ENCODE measurements at regions not wholly inside any gene's neighbourhood (a gene's known extent, or its start where the extent isn't known, plus 50 kb on each side); places are given as distances from the start of the nearest gene placed in this dataset.

GRCh38 chr3:111428301-111428700 is 113.7 kb upstream of the CD96 start:
- H3K4me1 ChIP-seq (ENCODE audit: control insufficient read depth in 5 of 5, insufficient read depth in 5 of 5, low read length in 5 of 5): no peaks in the 10 kb centered on the region
- TF ChIP-seq CTCF (IDR thresholded peaks at IDR 0.05; ENCODE audit: control extremely low read depth, extremely low read depth): no peak
- ATAC-seq (ENCODE audit: insufficient read depth, low FRiP score): no peak

GRCh38 chr3:111434941-111435622 is 106.9 kb upstream of the CD96 start:
- Histone ChIP-seq H3K4me1 (ENCODE audit: control insufficient read depth in 5 of 5, insufficient read depth in 5 of 5, low read length in 5 of 5) (no peaks in the 10 kb centered on the region), H3K9ac (ENCODE audit: insufficient read depth in 1 of 2, low read length in 2 of 2) (no peak overlapping the region), H3K27me3 (ENCODE audit: control insufficient read depth in 3 of 3, insufficient read depth in 3 of 3, low read length in 2 of 3) (no peaks in the 10 kb centered on the region), H3K36me3 (ENCODE audit: control insufficient read depth in 4 of 4, insufficient read depth in 4 of 4, low read length in 4 of 4) (no peaks in the 10 kb centered on the region), H3K9me3 (ENCODE audit: control insufficient read depth in 4 of 4, insufficient read depth in 3 of 4, low read length in 3 of 4) (no peaks in the 10 kb centered on the region), H3K27ac (ENCODE audit: low read depth in 1 of 2, low read length in 1 of 2) (no peak overlapping the region), H3K4me3 (no peak overlapping the region)
- no peak for DNase-seq
- WGBS, 2 donors: 87 to 89% methylated on average over 3 of the region's 3 CpGs
- no peak for TF ChIP-seq CTCF (IDR thresholded peaks at IDR 0.05; ENCODE audit: control extremely low read depth, extremely low read depth)
- ATAC-seq (ENCODE audit: insufficient read depth, low FRiP score): no peak

More at GRCh38 chr3:111428301-111428700, 113.7 kb upstream of the CD96 start:
- no peak overlapping the region for H3K4me3 ChIP-seq
- H3K27me3 ChIP-seq (ENCODE audit: control insufficient read depth in 3 of 3, insufficient read depth in 3 of 3, low read length in 2 of 3): no peaks in the 10 kb centered on the region
- no peak overlapping the region for H3K27ac ChIP-seq (ENCODE audit: low read depth in 1 of 2, low read length in 1 of 2)
- no peaks in the 10 kb centered on the region for H3K36me3 ChIP-seq (ENCODE audit: control insufficient read depth in 4 of 4, insufficient read depth in 4 of 4, low read length in 4 of 4)
- H3K9me3 ChIP-seq (ENCODE audit: control insufficient read depth in 4 of 4, insufficient read depth in 3 of 4, low read length in 3 of 4): peaks cover 0 to 2% (median 0%) of the 10 kb centered on the region in 4 donors
- no peak overlapping the region for H3K9ac ChIP-seq (ENCODE audit: insufficient read depth in 1 of 2, low read length in 2 of 2)
- no peak for DNase-seq

- no peak for DNase-seq
- Histone ChIP-seq H3K36me3 (ENCODE audit: control insufficient read depth in 4 of 4, insufficient read depth in 4 of 4, low read length in 4 of 4) (no peaks in the 10 kb centered on the region), H3K9me3 (ENCODE audit: control insufficient read depth in 4 of 4, insufficient read depth in 3 of 4, low read length in 3 of 4) (no peaks in the 10 kb centered on the region), H3K4me3 (no peak overlapping the region), H3K9ac (ENCODE audit: insufficient read depth in 1 of 2, low read length in 2 of 2) (no peak overlapping the region), H3K27me3 (ENCODE audit: control insufficient read depth in 3 of 3, insufficient read depth in 3 of 3, low read length in 2 of 3) (no peaks in the 10 kb centered on the region), H3K27ac (ENCODE audit: low read depth in 1 of 2, low read length in 1 of 2) (no peak overlapping the region), H3K4me1 (ENCODE audit: control insufficient read depth in 5 of 5, insufficient read depth in 5 of 5, low read length in 5 of 5) (no peaks in the 10 kb centered on the region)
- WGBS, 2 donors: 85 to 86% methylated on average over 3 of the region's 3 CpGs
- ATAC-seq (ENCODE audit: insufficient read depth, low FRiP score): no peak
- no peak for TF ChIP-seq CTCF (IDR thresholded peaks at IDR 0.05; ENCODE audit: control extremely low read depth, extremely low read depth)
Observed at GRCh38 chr3:111438283-111438682, 103.7 kb upstream of the CD96 start.

- DNase-seq (no peak), ATAC-seq (ENCODE audit: insufficient read depth, low FRiP score) (no peak)
- Histone ChIP-seq H3K9me3 (ENCODE audit: control insufficient read depth in 4 of 4, insufficient read depth in 3 of 4, low read length in 3 of 4) (no peaks in the 10 kb centered on the region), H3K27ac (ENCODE audit: low read depth in 1 of 2, low read length in 1 of 2) (no peak overlapping the region), H3K9ac (ENCODE audit: insufficient read depth in 1 of 2, low read length in 2 of 2) (no peak overlapping the region), H3K4me3 (no peak overlapping the region), H3K4me1 (ENCODE audit: control insufficient read depth in 5 of 5, insufficient read depth in 5 of 5, low read length in 5 of 5) (no peaks in the 10 kb centered on the region), H3K27me3 (ENCODE audit: control insufficient read depth in 3 of 3, insufficient read depth in 3 of 3, low read length in 2 of 3) (no peaks in the 10 kb centered on the region), H3K36me3 (ENCODE audit: control insufficient read depth in 4 of 4, insufficient read depth in 4 of 4, low read length in 4 of 4) (no peaks in the 10 kb centered on the region)
- WGBS, 2 donors: 69 to 72% methylated on average over 3 of the region's 3 CpGs
- no peak for TF ChIP-seq CTCF (IDR thresholded peaks at IDR 0.05; ENCODE audit: control extremely low read depth, extremely low read depth)
Observed at GRCh38 chr3:111454551-111454950, 87.4 kb upstream of the CD96 start.
